Heart left ventricle (tissue), 16 donors: ENCODE measurements at regions not wholly inside any gene's neighbourhood (a gene's known extent, or its start where the extent isn't known, plus 50 kb on each side); places are given as distances from the start of the nearest gene placed in this dataset.

Experiments
- ATAC-seq, 4 donors: fragments of 200-7000 bp; cut with Tn5 transposase; one replicate each; pipeline ENCODE4 v1.9.1; 2020 to 2022; ENCODE audit warnings: moderate library complexity in 4 of 4, mild to moderate bottlenecking in 3 of 4, moderate number of reproducible peaks in 1 of 4
- DNase-seq, 5 donors: peaks; one replicate each; pipeline ENCODE4 v3.0.0-alpha.2; 2020
- H3K27ac ChIP-seq, 12 donors: fragments of 200-600 bp; sonication (generic) in 4 of 12; one replicate each; pipeline versions ENCODE4 v1.5.0 to v1.8.0; 2016 to 2022; ENCODE audit warnings: mild to moderate bottlenecking in 2 of 12
- H3K27me3 ChIP-seq, 9 donors: fragments of 200-600 bp; sonication (generic) in 2 of 9; one replicate each; pipeline versions ENCODE4 v1.5.1 to v1.8.0; 2016 to 2022; ENCODE audit warnings: mild to moderate bottlenecking in 3 of 9
- H3K36me3 ChIP-seq, 9 donors: fragments of 200-600 bp; sonication (generic) in 2 of 9; one replicate each; pipeline versions ENCODE4 v1.5.0 to v1.8.0; 2018 to 2022; ENCODE audit warnings: mild to moderate bottlenecking in 2 of 9
- H3K4me1 ChIP-seq, 12 donors: fragments of 200-600 bp; sonication (generic) in 4 of 12; one replicate each; pipeline versions ENCODE4 v1.5.0 to v1.8.0; 2016 to 2022; ENCODE audit warnings: mild to moderate bottlenecking in 3 of 12
- H3K4me3 ChIP-seq, 12 donors: fragments of 200-600 bp; sonication (generic) in 4 of 12; one replicate each; pipeline versions ENCODE4 v1.5.0 to v1.8.0; 2017 to 2022; ENCODE audit warnings: mild to moderate bottlenecking in 9 of 12, moderate library complexity in 4 of 12
- H3K9me3 ChIP-seq, 12 donors: fragments of 200-600 bp; sonication (generic) in 4 of 12; one replicate each; pipeline versions ENCODE4 v1.5.0 to v1.8.0; 2016 to 2022; ENCODE audit warnings: mild to moderate bottlenecking in 1 of 12
- CTCF ChIP-seq, 12 donors: fragments of 200-600 bp; sonication (generic) in 4 of 12; IDR thresholded peaks; one replicate each; pipeline versions ENCODE4 v1.5.0 to v1.8.0; 2018 to 2022; ENCODE audit warnings: antibody characterized with exemption in 12 of 12, mild to moderate bottlenecking in 5 of 12
- POLR2A ChIP-seq, 2 donors: fragments of 450-650 bp; IDR thresholded peaks; one replicate each; pipeline ENCODE4 v1.6.1; 2017; ENCODE audit warnings: antibody characterized with exemption in 2 of 2, mild to moderate bottlenecking in 2 of 2, moderate library complexity in 2 of 2
- whole genome bisulfite sequencing, 4 donors: extraction: QIAGEN DNeasy Blood & Tissue Kit in 2 of 4; methylation state at CpG; one replicate each; pipeline versions ENCODE4 v1.1.5 to v1.1.7; 2013 to 2018; 5-methylcytosine and 5-hydroxymethylcytosine counted together
- intact Hi-C, 10 donors: fragments of 100-400 bp; cut with DNase I; formaldehyde crosslinking; loops; one replicate each; pipeline versions ENCODE4 v1.11.1 to v1.14.2; 2022
- donor health status: ischemic (EF 13 %, LVEDD 7.1; RV severe dilation, severe dysfunction).
- donor health status: healthy with polysubstance abuse.
- donor health status: DM: no; HTN: yes; CAD: no.
- donor health status: DM: no; HTN: no; CAD: no.
- donor health status: ischemic (EF 25% LVEDD 6.9; RV normal size, moderate dysfunction).
- donor health status: ischemic (EF 25% LVEDD 5.7; RV mildly dilated, moderate dysfunction).
- donor health status: healthy.
- donor health status: DM: yes; HTN: yes; CAD: no.
- donor health status: ischemic (EF 35%, LVEDD 5.7; RV mildly dilated, moderate dysfunction).
- donor health status: nonischemic (EF 11% LVEDD 7.7; RV severe dilation, severe dysfunction).
- donor health status: DM: yes; HTN: yes; CAD: no.
- donor health status: PGD.
- donor health status: ischemic (EF 29% LVEDD 5.4; RV normal size, mild dysfunction).
- donor health status: nonischemic (EF 23%, LVEDD 6.1; RV moderate dilation, normal function).

GRCh38 chr1:84756455-84757082 is 66.3 kb upstream of the SSX2IP start:
- no peak overlapping the region for H3K27ac ChIP-seq
- no peaks in the 10 kb centered on the region for H3K36me3 ChIP-seq
- DNase-seq (no peak), ATAC-seq (no peak)
- peaks cover 0 to 22% (median 4%) of the 10 kb centered on the region in 12 donors for H3K4me1 ChIP-seq
- TF ChIP-seq POLR2A (IDR thresholded peaks at IDR 0.05): no peak
- no peak for TF ChIP-seq CTCF (IDR thresholded peaks at IDR 0.05)
- H3K4me3 ChIP-seq: no peak overlapping the region
- H3K27me3 ChIP-seq: peaks cover 0 to 3% (median 0%) of the 10 kb centered on the region in 9 donors
- intact Hi-C loops: loop anchor here in 7 of 10 donors (10.0 kb wide), 7 partner anchors 132 to 852 kb away; partner anchors contain the start of gene PRKACB (in 1 of the 7)
- H3K9me3 ChIP-seq: no peaks in the 10 kb centered on the region
- 63 to 78% (median 68%) methylated on average over 3 of the region's 3 CpGs for WGBS, 4 donors

- Histone ChIP-seq H3K36me3 (no peaks in the 10 kb centered on the region), H3K4me1 (peaks cover 0 to 22% (median 4%) of the 10 kb centered on the region in 12 donors), H3K27ac (no peak overlapping the region), H3K9me3 (no peaks in the 10 kb centered on the region), H3K27me3 (peaks cover 0 to 3% (median 0%) of the 10 kb centered on the region in 9 donors), H3K4me3 (no peak overlapping the region)
- TF ChIP-seq POLR2A (IDR thresholded peaks at IDR 0.05) (no peak), CTCF (IDR thresholded peaks at IDR 0.05) (no peak)
- no peak for DNase-seq
- 80 to 98% (median 86%) methylated on average over 3 of the region's 3 CpGs for WGBS, 4 donors
- intact Hi-C loops: loop anchor here in 7 of 10 donors (10.0 kb wide), 7 partner anchors 131 to 851 kb away; partner anchors contain the start of gene PRKACB (in 1 of the 7)
- ATAC-seq: no peak
These were observed 65.7 kb upstream of the SSX2IP start for GRCh38 chr1:84756001-84756400.

- WGBS, 4 donors: 87 to 91% (median 89%) methylated on average over 8 of the region's 8 CpGs
- Histone ChIP-seq H3K27ac (no peak overlapping the region), H3K4me3 (no peak overlapping the region), H3K36me3 (no peaks in the 10 kb centered on the region), H3K27me3 (peaks cover 0 to 3% (median 0%) of the 10 kb centered on the region in 9 donors), H3K9me3 (no peaks in the 10 kb centered on the region), H3K4me1 (peaks cover 0 to 22% (median 4%) of the 10 kb centered on the region in 12 donors)
- intact Hi-C loops: loop anchor here in 7 of 10 donors (10.0 kb wide), 7 partner anchors 130 to 850 kb away; partner anchors contain the start of gene PRKACB (in 1 of the 7)
- no peak for TF ChIP-seq POLR2A (IDR thresholded peaks at IDR 0.05)
- ATAC-seq: no peak
- no peak for DNase-seq
These were observed 65.0 kb upstream of the SSX2IP start for GRCh38 chr1:84755216-84755615.

GRCh38 chr1:84754386-84754703 is 64.1 kb upstream of the SSX2IP start:
- H3K36me3 ChIP-seq: no peaks in the 10 kb centered on the region
- 53 to 63% (median 58%) methylated on average over 21 of the region's 21 CpGs for WGBS, 4 donors
- intact Hi-C loops: loop anchor here (5.0 to 10.0 kb wide), 11 partner anchors 130 to 850 kb away; partner anchors contain the start of gene PRKACB (in 1 of the 10)
- no peaks in the 10 kb centered on the region for H3K9me3 ChIP-seq
- H3K27me3 ChIP-seq: peaks cover 0 to 3% (median 0%) of the 10 kb centered on the region in 9 donors
- H3K27ac ChIP-seq: no peak overlapping the region
- H3K4me3 ChIP-seq: no peak overlapping the region
- no peak for ATAC-seq
- peaks cover 0 to 21% (median 4%) of the 10 kb centered on the region in 12 donors for H3K4me1 ChIP-seq
- DNase-seq: no peak
- TF ChIP-seq POLR2A (IDR thresholded peaks at IDR 0.05): no peak
- TF ChIP-seq CTCF (IDR thresholded peaks at IDR 0.05): no peak
